ENCODE measurements at regions not wholly inside any gene's neighbourhood (a gene's known extent, or its start where the extent isn't known, plus 50 kb on each side); places are given as distances from the start of the nearest gene placed in this dataset.

GRCh38 chr4:13268165-13268564 is 216.0 kb downstream of the RAB28 start:
- no peak overlapping the region for H3K4me3 Mint-ChIP-seq
- no peaks in the 10 kb centered on the region for H3K27me3 Mint-ChIP-seq
- H3K9me3 Mint-ChIP-seq = peaks cover 9% of the 10 kb centered on the region
- H3K4me1 Mint-ChIP-seq (ENCODE audit: low read depth) = no peaks in the 10 kb centered on the region
- no peak overlapping the region for H3K27ac Mint-ChIP-seq
- peaks cover 6% of the 10 kb centered on the region for H3K36me3 Mint-ChIP-seq (ENCODE audit: low read depth)
- DNase-seq = no peak

GRCh38 chr4:13267091-13267490 is 217.0 kb downstream of the RAB28 start:
- Mint-ChIP-seq H3K4me1 (ENCODE audit: low read depth) (no peaks in the 10 kb centered on the region), H3K27ac (no peak overlapping the region)

GRCh38 chr4:13266687-13267086 is 217.5 kb downstream of the RAB28 start:
- no peaks in the 10 kb centered on the region for H3K27me3 Mint-ChIP-seq
- no peaks in the 10 kb centered on the region for H3K4me1 Mint-ChIP-seq (ENCODE audit: low read depth)
- peaks cover 2% of the 10 kb centered on the region for H3K36me3 Mint-ChIP-seq (ENCODE audit: low read depth)
- peaks cover 7% of the 10 kb centered on the region for H3K9me3 Mint-ChIP-seq
- no peak for DNase-seq
- H3K27ac Mint-ChIP-seq = no peak overlapping the region
- no peak overlapping the region for H3K4me3 Mint-ChIP-seq

More at GRCh38 chr4:13267091-13267490, 217.0 kb downstream of the RAB28 start:
- Mint-ChIP-seq H3K36me3 (ENCODE audit: low read depth) (peaks cover 2% of the 10 kb centered on the region), H3K9me3 (peaks cover 7% of the 10 kb centered on the region), H3K27me3 (no peaks in the 10 kb centered on the region), H3K4me3 (no peak overlapping the region)
- no peak for DNase-seq

- Mint-ChIP-seq H3K9me3 (no peaks in the 10 kb centered on the region), H3K27me3 (no peaks in the 10 kb centered on the region), H3K27ac (no peak overlapping the region), H3K4me3 (no peak overlapping the region), H3K36me3 (ENCODE audit: low read depth) (no peaks in the 10 kb centered on the region), H3K4me1 (ENCODE audit: low read depth) (no peaks in the 10 kb centered on the region)
- no peak for DNase-seq
Observed at GRCh38 chr4:13263967-13264525, 220.1 kb downstream of the RAB28 start.

GRCh38 chr4:13262816-13263215 is 221.3 kb downstream of the RAB28 start:
- H3K4me1 Mint-ChIP-seq (ENCODE audit: low read depth) = no peaks in the 10 kb centered on the region
- no peaks in the 10 kb centered on the region for H3K36me3 Mint-ChIP-seq (ENCODE audit: low read depth)

GRCh38 chr4:13261486-13262257 is 222.5 kb downstream of the RAB28 start:
- Mint-ChIP-seq H3K36me3 (ENCODE audit: low read depth) (no peaks in the 10 kb centered on the region), H3K4me3 (no peak overlapping the region), H3K9me3 (no peaks in the 10 kb centered on the region), H3K27me3 (no peaks in the 10 kb centered on the region), H3K4me1 (ENCODE audit: low read depth) (no peaks in the 10 kb centered on the region), H3K27ac (no peak overlapping the region)
- no peak for DNase-seq

More at GRCh38 chr4:13262816-13263215, 221.3 kb downstream of the RAB28 start:
- Mint-ChIP-seq H3K27ac (no peak overlapping the region), H3K9me3 (no peaks in the 10 kb centered on the region), H3K4me3 (no peak overlapping the region), H3K27me3 (no peaks in the 10 kb centered on the region)
- DNase-seq = no peak

GRCh38 chr4:13260513-13260912 is 223.6 kb downstream of the RAB28 start:
- Mint-ChIP-seq H3K27me3 (no peaks in the 10 kb centered on the region), H3K9me3 (no peaks in the 10 kb centered on the region), H3K36me3 (ENCODE audit: low read depth) (no peaks in the 10 kb centered on the region), H3K27ac (no peak overlapping the region), H3K4me1 (ENCODE audit: low read depth) (no peaks in the 10 kb centered on the region), H3K4me3 (no peak overlapping the region)
- DNase-seq = no peak

GRCh38 chr4:13250263-13250662 is 233.9 kb downstream of the RAB28 start:
- DNase-seq = no peak
- Mint-ChIP-seq H3K4me3 (no peak overlapping the region), H3K27me3 (no peaks in the 10 kb centered on the region), H3K27ac (no peak overlapping the region), H3K9me3 (peaks cover 37% of the 10 kb centered on the region), H3K36me3 (ENCODE audit: low read depth) (peaks cover 5% of the 10 kb centered on the region), H3K4me1 (ENCODE audit: low read depth) (no peaks in the 10 kb centered on the region)

GRCh38 chr4:13248621-13249298 is 235.4 kb downstream of the RAB28 start:
- H3K9me3 Mint-ChIP-seq = peaks cover 37% of the 10 kb centered on the region
- H3K27ac Mint-ChIP-seq = no peak overlapping the region
- H3K4me1 Mint-ChIP-seq (ENCODE audit: low read depth) = no peaks in the 10 kb centered on the region

GRCh38 chr4:13246107-13246506 is 238.0 kb downstream of the RAB28 start:
- H3K4me1 Mint-ChIP-seq (ENCODE audit: low read depth) = no peaks in the 10 kb centered on the region
- peaks cover 5% of the 10 kb centered on the region for H3K36me3 Mint-ChIP-seq (ENCODE audit: low read depth)
- peaks cover 37% of the 10 kb centered on the region for H3K9me3 Mint-ChIP-seq
- no peak for DNase-seq
- no peak overlapping the region for H3K27ac Mint-ChIP-seq
- no peak overlapping the region for H3K4me3 Mint-ChIP-seq
- no peaks in the 10 kb centered on the region for H3K27me3 Mint-ChIP-seq

More at GRCh38 chr4:13248621-13249298, 235.4 kb downstream of the RAB28 start:
- H3K4me3 Mint-ChIP-seq = no peak overlapping the region
- H3K27me3 Mint-ChIP-seq = no peaks in the 10 kb centered on the region
- no peak for DNase-seq
- H3K36me3 Mint-ChIP-seq (ENCODE audit: low read depth) = peaks cover 5% of the 10 kb centered on the region

- peaks cover 5% of the 10 kb centered on the region for H3K36me3 Mint-ChIP-seq (ENCODE audit: low read depth)
- H3K4me3 Mint-ChIP-seq = no peak overlapping the region
- no peaks in the 10 kb centered on the region for H3K27me3 Mint-ChIP-seq
- H3K4me1 Mint-ChIP-seq (ENCODE audit: low read depth) = peaks cover 7% of the 10 kb centered on the region
- DNase-seq = no peak
- no peak overlapping the region for H3K27ac Mint-ChIP-seq
- peaks cover 27% of the 10 kb centered on the region for H3K9me3 Mint-ChIP-seq
Observed at GRCh38 chr4:13244444-13244843, 239.7 kb downstream of the RAB28 start.

GRCh38 chr4:13243152-13243551 is 241.0 kb downstream of the RAB28 start:
- Mint-ChIP-seq H3K36me3 (ENCODE audit: low read depth) (peaks cover 3% of the 10 kb centered on the region), H3K4me3 (no peak overlapping the region), H3K27me3 (no peaks in the 10 kb centered on the region), H3K27ac (no peak overlapping the region), H3K9me3 (peaks cover 17% of the 10 kb centered on the region), H3K4me1 (ENCODE audit: low read depth) (peaks cover 7% of the 10 kb centered on the region)
- no peak for DNase-seq

GRCh38 chr4:13240066-13240465 is 244.1 kb downstream of the RAB28 start:
- Mint-ChIP-seq H3K4me1 (ENCODE audit: low read depth) (peaks cover 7% of the 10 kb centered on the region), H3K27ac (no peak overlapping the region), H3K36me3 (ENCODE audit: low read depth) (no peaks in the 10 kb centered on the region), H3K27me3 (no peaks in the 10 kb centered on the region), H3K4me3 (no peak overlapping the region), H3K9me3 (peaks cover 6% of the 10 kb centered on the region)
- DNase-seq = no peak

- no peaks in the 10 kb centered on the region for H3K27me3 Mint-ChIP-seq
- H3K9me3 Mint-ChIP-seq = peaks cover 6% of the 10 kb centered on the region
- no peak for DNase-seq
- H3K4me3 Mint-ChIP-seq = no peak overlapping the region
- H3K36me3 Mint-ChIP-seq (ENCODE audit: low read depth) = no peaks in the 10 kb centered on the region
- H3K4me1 Mint-ChIP-seq (ENCODE audit: low read depth) = peaks cover 7% of the 10 kb centered on the region
- H3K27ac Mint-ChIP-seq = no peak overlapping the region
Observed at GRCh38 chr4:13238936-13239335, 245.2 kb downstream of the RAB28 start.

- no peak overlapping the region for H3K27ac Mint-ChIP-seq
- peaks cover 3% of the 10 kb centered on the region for H3K36me3 Mint-ChIP-seq (ENCODE audit: low read depth)
- no peak for DNase-seq
- no peaks in the 10 kb centered on the region for H3K27me3 Mint-ChIP-seq
- peaks cover 7% of the 10 kb centered on the region for H3K4me1 Mint-ChIP-seq (ENCODE audit: low read depth)
- H3K9me3 Mint-ChIP-seq = peaks cover 20% of the 10 kb centered on the region
- H3K4me3 Mint-ChIP-seq = no peak overlapping the region
Observed at GRCh38 chr4:13236485-13236884, 247.7 kb downstream of the RAB28 start.
